ENCODE measurements at regions not wholly inside any gene's neighbourhood (a gene's known extent, or its start where the extent isn't known, plus 50 kb on each side); places are given as distances from the start of the nearest gene placed in this dataset.

- Histone ChIP-seq H2AFZ (ENCODE audit: control insufficient read depth, low read length) (no peak overlapping the region), H3K79me2 (ENCODE audit: control insufficient read depth, insufficient read depth, low read length) (no peaks in the 10 kb centered on the region), H3K4me1 (ENCODE audit: control insufficient read depth, extremely low read depth, insufficient read depth, low read length) (no peaks in the 10 kb centered on the region), H3K9ac (ENCODE audit: control insufficient read depth, extremely low read depth, insufficient read depth, low read length) (no peak overlapping the region), H3K9me1 (ENCODE audit: control insufficient read depth, extremely low read depth, insufficient read depth, low read length) (no peaks in the 10 kb centered on the region), H3K4me2 (ENCODE audit: control insufficient read depth, extremely low read depth, insufficient read depth, low read depth, low read length) (no peak overlapping the region), H3K36me3 (ENCODE audit: control insufficient read depth in 2 of 2, extremely low read depth in 1 of 2, insufficient read depth in 2 of 2, low read length in 2 of 2) (no peaks in the 10 kb centered on the region), H3K27ac (ENCODE audit: control insufficient read depth, insufficient read depth, low read length) (no peak overlapping the region), H3K9me3 (ENCODE audit: control insufficient read depth, low read depth, low read length) (no peaks in the 10 kb centered on the region), H3K4me3 (ENCODE audit: control insufficient read depth in 2 of 3, extremely low read depth in 1 of 3, insufficient read depth in 2 of 3, low read depth in 1 of 3, low read length in 3 of 3) (no peak overlapping the region), H3K27me3 (ENCODE audit: control insufficient read depth, extremely low read depth, insufficient read depth, low read length) (no peaks in the 10 kb centered on the region), H4K20me1 (ENCODE audit: control insufficient read depth, extremely low read depth, insufficient read depth, low read length) (no peaks in the 10 kb centered on the region)
- FAIRE-seq (no peak), DNase-seq (ENCODE audit: low read depth, low spot score) (no peak)
- dilution Hi-C loops (cut with MboI; ENCODE audit: extremely low pct_ligation_motif_present, low sequenced_read_pairs), result no loop called here
- TF ChIP-seq EZH2 (IDR thresholded peaks at IDR 0.05; ENCODE audit: low read length), result no peak
- TF ChIP-seq, protein P1, sequence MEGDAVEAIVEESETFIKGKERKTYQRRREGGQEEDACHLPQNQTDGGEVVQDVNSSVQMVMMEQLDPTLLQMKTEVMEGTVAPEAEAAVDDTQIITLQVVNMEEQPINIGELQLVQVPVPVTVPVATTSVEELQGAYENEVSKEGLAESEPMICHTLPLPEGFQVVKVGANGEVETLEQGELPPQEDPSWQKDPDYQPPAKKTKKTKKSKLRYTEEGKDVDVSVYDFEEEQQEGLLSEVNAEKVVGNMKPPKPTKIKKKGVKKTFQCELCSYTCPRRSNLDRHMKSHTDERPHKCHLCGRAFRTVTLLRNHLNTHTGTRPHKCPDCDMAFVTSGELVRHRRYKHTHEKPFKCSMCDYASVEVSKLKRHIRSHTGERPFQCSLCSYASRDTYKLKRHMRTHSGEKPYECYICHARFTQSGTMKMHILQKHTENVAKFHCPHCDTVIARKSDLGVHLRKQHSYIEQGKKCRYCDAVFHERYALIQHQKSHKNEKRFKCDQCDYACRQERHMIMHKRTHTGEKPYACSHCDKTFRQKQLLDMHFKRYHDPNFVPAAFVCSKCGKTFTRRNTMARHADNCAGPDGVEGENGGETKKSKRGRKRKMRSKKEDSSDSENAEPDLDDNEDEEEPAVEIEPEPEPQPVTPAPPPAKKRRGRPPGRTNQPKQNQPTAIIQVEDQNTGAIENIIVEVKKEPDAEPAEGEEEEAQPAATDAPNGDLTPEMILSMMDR (optimal IDR thresholded peaks at IDR 0.05 in 1 of 3, IDR thresholded peaks at IDR 0.05 in 1 of 3, conservative IDR thresholded peaks at IDR 0.05 in 1 of 3; ENCODE audit: extremely low read depth in 1 of 3, insufficient read depth in 2 of 3, low read length in 3 of 3), result no peak
Observed at GRCh38 chr1:166675213-166675612, 164.1 kb upstream of the POGK start.

DNA sequence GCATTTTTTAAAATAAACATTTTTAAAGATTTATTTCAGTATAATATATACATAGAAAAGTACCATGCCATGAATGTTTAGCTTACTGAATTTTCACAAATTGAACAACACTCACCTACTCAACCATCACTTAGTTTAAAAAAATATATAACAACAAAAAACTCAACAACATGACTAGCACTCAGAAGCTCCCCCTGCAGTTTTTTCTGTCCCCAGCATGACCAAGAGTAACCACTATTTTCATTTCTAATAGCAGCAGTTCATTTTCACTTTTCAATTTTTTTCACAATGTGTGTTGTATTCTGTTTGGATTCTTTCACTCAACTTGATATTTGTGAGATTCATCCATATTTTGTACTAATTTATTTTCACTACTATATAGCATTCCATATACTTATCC lies 162.3 kb upstream of the POGK start:
- Histone ChIP-seq H3K36me3 (ENCODE audit: control insufficient read depth in 2 of 2, extremely low read depth in 1 of 2, insufficient read depth in 2 of 2, low read length in 2 of 2) (no peaks in the 10 kb centered on the region), H3K4me1 (ENCODE audit: control insufficient read depth, extremely low read depth, insufficient read depth, low read length) (no peaks in the 10 kb centered on the region), H3K9me3 (ENCODE audit: control insufficient read depth, low read depth, low read length) (no peaks in the 10 kb centered on the region), H3K27me3 (ENCODE audit: control insufficient read depth, extremely low read depth, insufficient read depth, low read length) (no peaks in the 10 kb centered on the region), H3K4me2 (ENCODE audit: control insufficient read depth, extremely low read depth, insufficient read depth, low read depth, low read length) (no peak overlapping the region), H3K27ac (ENCODE audit: control insufficient read depth, insufficient read depth, low read length) (no peak overlapping the region), H3K79me2 (ENCODE audit: control insufficient read depth, insufficient read depth, low read length) (no peaks in the 10 kb centered on the region), H4K20me1 (ENCODE audit: control insufficient read depth, extremely low read depth, insufficient read depth, low read length) (no peaks in the 10 kb centered on the region), H3K9me1 (ENCODE audit: control insufficient read depth, extremely low read depth, insufficient read depth, low read length) (no peaks in the 10 kb centered on the region), H3K4me3 (ENCODE audit: control insufficient read depth in 2 of 3, extremely low read depth in 1 of 3, insufficient read depth in 2 of 3, low read depth in 1 of 3, low read length in 3 of 3) (no peak overlapping the region), H3K9ac (ENCODE audit: control insufficient read depth, extremely low read depth, insufficient read depth, low read length) (no peak overlapping the region), H2AFZ (ENCODE audit: control insufficient read depth, low read length) (no peak overlapping the region)
- DNase-seq (ENCODE audit: low read depth, low spot score) (no peak), FAIRE-seq (no peak)
- no peak for TF ChIP-seq EZH2 (IDR thresholded peaks at IDR 0.05; ENCODE audit: low read length)
- TF ChIP-seq, protein P1 (optimal IDR thresholded peaks at IDR 0.05 in 1 of 3, IDR thresholded peaks at IDR 0.05 in 1 of 3, conservative IDR thresholded peaks at IDR 0.05 in 1 of 3; ENCODE audit: extremely low read depth in 1 of 3, insufficient read depth in 2 of 3, low read length in 3 of 3), result no peak
- dilution Hi-C loops (cut with MboI; ENCODE audit: extremely low pct_ligation_motif_present, low sequenced_read_pairs), result no loop called here
